NT2/D1 (cell line): ENCODE measurements at regions not wholly inside any gene's neighbourhood (a gene's known extent, or its start where the extent isn't known, plus 50 kb on each side); places are given as distances from the start of the nearest gene placed in this dataset.

Source experiments
- SUZ12 ChIP-seq: IDR thresholded peaks from 2 replicates; pipeline ENCODE4 v1.6.1; 2011; ENCODE audit not compliant: insufficient read length, insufficient read depth; ENCODE audit errors: extremely low read depth
- YY1 ChIP-seq: IDR thresholded peaks from 2 replicates; pipeline ENCODE4 v1.6.1; 2011; ENCODE audit not compliant: insufficient read length, insufficient read depth
- ZNF274 ChIP-seq: IDR thresholded peaks from 2 replicates; pipeline ENCODE4 v1.6.1; 2011; ENCODE audit warnings: mild to moderate bottlenecking, low read depth, low read length

DNA sequence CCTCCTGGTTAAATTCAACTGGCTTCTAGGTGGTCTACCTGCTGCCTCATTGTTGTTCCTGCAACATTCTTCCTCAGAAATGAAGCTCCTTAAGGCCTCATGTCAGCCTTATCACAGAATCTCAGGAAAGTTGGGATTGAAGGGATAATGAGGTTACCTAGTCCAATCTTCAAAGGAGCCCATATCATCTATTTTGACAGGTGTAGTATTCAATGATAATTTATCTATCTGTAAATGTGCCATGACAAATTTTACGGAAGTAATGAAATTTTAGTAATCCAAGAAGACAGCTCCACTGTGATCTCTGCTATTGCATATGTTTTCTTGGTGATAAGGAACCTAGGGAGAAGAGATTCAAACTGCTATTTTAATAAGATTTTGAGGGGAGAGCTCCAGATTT lies 973.8 kb downstream of the ROBO2 start:
- TF ChIP-seq SUZ12 (no peak), YY1 (no peak), ZNF274 (no peak)
